ENCODE measurements at regions not wholly inside any gene's neighbourhood (a gene's known extent, or its start where the extent isn't known, plus 50 kb on each side); places are given as distances from the start of the nearest gene placed in this dataset.

DNA sequence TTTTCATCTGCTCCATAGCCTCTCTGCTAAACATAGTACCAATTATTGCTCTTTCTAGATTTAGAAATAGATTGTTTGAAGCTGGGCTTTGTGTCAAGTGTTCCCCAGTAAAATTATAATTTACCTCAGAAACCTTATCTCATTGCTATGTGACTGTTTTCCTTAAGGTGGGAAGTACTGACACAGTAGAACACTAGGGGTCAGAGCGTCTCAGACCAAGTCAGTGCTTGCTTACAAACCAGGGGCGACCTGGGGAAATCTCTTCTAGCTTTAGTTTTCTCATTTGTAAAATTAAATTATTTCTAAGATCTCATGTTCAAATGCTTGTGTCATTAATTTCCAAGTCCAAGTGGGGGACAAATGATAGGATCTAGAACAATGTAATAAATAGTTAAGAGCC, 360.4 kb downstream of the RAPGEF2 start:
- H3K27me3 Mint-ChIP-seq (ENCODE audit: insufficient read depth, unreplicated experiment) = no peaks in the 10 kb centered on the region
- no peak overlapping the region for H3K27ac Mint-ChIP-seq (ENCODE audit: low read depth, unreplicated experiment)
- H3K4me3 Mint-ChIP-seq (ENCODE audit: unreplicated experiment) = no peak overlapping the region
- H3K4me1 Mint-ChIP-seq (ENCODE audit: insufficient read depth, unreplicated experiment) = no peaks in the 10 kb centered on the region
- TF ChIP-seq, protein P1, sequence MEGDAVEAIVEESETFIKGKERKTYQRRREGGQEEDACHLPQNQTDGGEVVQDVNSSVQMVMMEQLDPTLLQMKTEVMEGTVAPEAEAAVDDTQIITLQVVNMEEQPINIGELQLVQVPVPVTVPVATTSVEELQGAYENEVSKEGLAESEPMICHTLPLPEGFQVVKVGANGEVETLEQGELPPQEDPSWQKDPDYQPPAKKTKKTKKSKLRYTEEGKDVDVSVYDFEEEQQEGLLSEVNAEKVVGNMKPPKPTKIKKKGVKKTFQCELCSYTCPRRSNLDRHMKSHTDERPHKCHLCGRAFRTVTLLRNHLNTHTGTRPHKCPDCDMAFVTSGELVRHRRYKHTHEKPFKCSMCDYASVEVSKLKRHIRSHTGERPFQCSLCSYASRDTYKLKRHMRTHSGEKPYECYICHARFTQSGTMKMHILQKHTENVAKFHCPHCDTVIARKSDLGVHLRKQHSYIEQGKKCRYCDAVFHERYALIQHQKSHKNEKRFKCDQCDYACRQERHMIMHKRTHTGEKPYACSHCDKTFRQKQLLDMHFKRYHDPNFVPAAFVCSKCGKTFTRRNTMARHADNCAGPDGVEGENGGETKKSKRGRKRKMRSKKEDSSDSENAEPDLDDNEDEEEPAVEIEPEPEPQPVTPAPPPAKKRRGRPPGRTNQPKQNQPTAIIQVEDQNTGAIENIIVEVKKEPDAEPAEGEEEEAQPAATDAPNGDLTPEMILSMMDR (IDR thresholded peaks at IDR 0.05; ENCODE audit: unreplicated experiment) = no peak
- ChIA-PET POLR2A (no interaction called here), CTCF (interaction anchor here (0.6 to 0.8 kb wide), 2 partner anchors 42 to 153 kb away, joined by 3 read pairs; no protein-coding TSS in a partner anchor)
- no peak for DNase-seq (ENCODE audit: unreplicated experiment)
- intact Hi-C loops (cut with micrococcal nuclease) = no loop called here
- no TSS peak for BruUV-seq (replicated peaks)
- H3K9me3 Mint-ChIP-seq (ENCODE audit: unreplicated experiment) = no peaks in the 10 kb centered on the region
- no peaks in the 10 kb centered on the region for H3K36me3 Mint-ChIP-seq (ENCODE audit: insufficient read depth, unreplicated experiment)

DNA sequence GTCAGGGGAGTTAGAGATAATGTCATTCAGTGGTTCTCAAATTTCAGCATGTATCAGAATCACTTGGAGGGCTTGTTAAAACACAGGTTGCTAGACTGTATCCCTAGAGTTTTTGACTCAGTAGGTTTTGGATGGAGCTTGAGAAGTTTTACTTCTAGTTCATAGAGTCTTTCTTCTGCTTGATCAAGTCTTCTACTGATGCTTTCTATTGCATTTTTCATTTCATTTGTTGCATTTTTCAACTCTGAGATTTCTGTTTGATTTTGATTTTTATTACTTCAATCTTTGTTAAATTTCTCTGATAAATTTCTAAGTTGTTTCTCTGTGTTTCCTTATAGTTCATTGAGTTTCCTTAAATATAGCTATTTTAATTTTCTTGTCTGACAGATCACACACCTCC, 361.4 kb downstream of the RAPGEF2 start:
- CTCF ChIA-PET = interaction anchor here (0.6 to 2.0 kb wide), 2 partner anchors 9 to 562 kb away, joined by 3 to 11 read pairs; no protein-coding TSS in a partner anchor

DNA sequence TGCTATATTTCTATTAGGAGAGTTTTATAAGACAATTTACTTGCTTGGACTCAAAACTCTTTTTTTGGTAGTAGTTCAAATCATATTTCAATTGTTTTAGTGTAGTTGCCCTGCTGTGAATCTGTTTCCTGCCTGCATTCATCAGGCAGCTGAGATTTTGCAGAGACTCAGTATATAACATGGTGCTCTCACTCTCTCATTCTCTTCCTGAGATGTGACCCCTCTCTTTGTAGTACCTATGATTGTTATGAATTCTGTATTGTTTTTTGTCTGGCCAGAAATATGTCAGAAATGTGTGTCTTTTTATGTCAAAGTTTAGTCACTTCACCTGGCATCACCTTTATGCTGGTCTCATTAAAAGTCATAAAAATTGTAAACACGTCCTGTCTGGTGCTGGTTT, 374.0 kb downstream of the RAPGEF2 start:
- TF ChIP-seq, protein P1 (IDR thresholded peaks at IDR 0.05; ENCODE audit: unreplicated experiment) = no peak
- Mint-ChIP-seq H3K27me3 (ENCODE audit: insufficient read depth, unreplicated experiment) (no peaks in the 10 kb centered on the region), H3K4me3 (ENCODE audit: unreplicated experiment) (no peak overlapping the region), H3K9me3 (ENCODE audit: unreplicated experiment) (peaks cover 6% of the 10 kb centered on the region), H3K27ac (ENCODE audit: low read depth, unreplicated experiment) (no peak overlapping the region), H3K4me1 (ENCODE audit: insufficient read depth, unreplicated experiment) (no peaks in the 10 kb centered on the region), H3K36me3 (ENCODE audit: insufficient read depth, unreplicated experiment) (no peaks in the 10 kb centered on the region)
- CTCF ChIA-PET = interaction anchor here (0.6 to 0.7 kb wide), 2 partner anchors 35 to 283 kb away, joined by 3 to 4 read pairs; no protein-coding TSS in a partner anchor
- intact Hi-C loops (cut with micrococcal nuclease) = no loop called here
- no peak for DNase-seq (ENCODE audit: unreplicated experiment)
- POLR2A ChIA-PET = interaction anchor here (0.5 kb wide), 1 partner anchor 8 kb away, joined by 3 read pairs; no protein-coding TSS in a partner anchor
- BruUV-seq (replicated peaks) = no TSS peak

More for the DNA sequence above, 361.4 kb downstream of the RAPGEF2 start:
- no peaks in the 10 kb centered on the region for H3K36me3 Mint-ChIP-seq (ENCODE audit: insufficient read depth, unreplicated experiment)
- POLR2A ChIA-PET = interaction anchor here (1.3 kb wide), 1 partner anchor 9 kb away, joined by 3 read pairs; no protein-coding TSS in a partner anchor
- no peak overlapping the region for H3K27ac Mint-ChIP-seq (ENCODE audit: low read depth, unreplicated experiment)
- no peak for DNase-seq (ENCODE audit: unreplicated experiment)
- intact Hi-C loops (cut with micrococcal nuclease) = no loop called here
- no TSS peak for BruUV-seq (replicated peaks)
- H3K9me3 Mint-ChIP-seq (ENCODE audit: unreplicated experiment) = no peaks in the 10 kb centered on the region
- no peaks in the 10 kb centered on the region for H3K4me1 Mint-ChIP-seq (ENCODE audit: insufficient read depth, unreplicated experiment)
- no peak overlapping the region for H3K4me3 Mint-ChIP-seq (ENCODE audit: unreplicated experiment)
- no peaks in the 10 kb centered on the region for H3K27me3 Mint-ChIP-seq (ENCODE audit: insufficient read depth, unreplicated experiment)
- TF ChIP-seq, protein P1 (IDR thresholded peaks at IDR 0.05; ENCODE audit: unreplicated experiment) = no peak

DNA sequence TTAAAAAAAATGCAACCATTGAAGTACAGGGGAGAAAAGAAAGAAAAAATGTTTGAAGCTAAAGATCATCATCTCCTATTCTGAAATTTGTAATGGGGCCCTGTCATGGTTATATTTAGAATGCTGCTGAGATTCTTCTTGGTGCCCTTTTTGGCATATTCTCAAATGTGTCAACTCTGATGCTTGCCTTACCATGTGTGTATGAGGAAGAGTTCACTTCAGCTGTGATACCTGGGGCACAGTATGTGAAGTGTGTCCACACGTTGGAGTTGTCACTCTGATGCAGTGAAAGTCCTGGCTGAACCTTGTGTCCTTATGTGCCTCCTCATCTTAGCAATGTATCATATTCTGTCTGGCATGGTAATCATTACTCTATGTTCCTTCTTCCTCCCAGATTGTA, 377.9 kb downstream of the RAPGEF2 start:
- Mint-ChIP-seq H3K36me3 (ENCODE audit: insufficient read depth, unreplicated experiment) (no peaks in the 10 kb centered on the region), H3K4me1 (ENCODE audit: insufficient read depth, unreplicated experiment) (peaks cover 18% of the 10 kb centered on the region), H3K9me3 (ENCODE audit: unreplicated experiment) (no peaks in the 10 kb centered on the region), H3K27me3 (ENCODE audit: insufficient read depth, unreplicated experiment) (peaks cover 10% of the 10 kb centered on the region), H3K27ac (ENCODE audit: low read depth, unreplicated experiment) (no peak overlapping the region), H3K4me3 (ENCODE audit: unreplicated experiment) (no peak overlapping the region)
- no peak for DNase-seq (ENCODE audit: unreplicated experiment)
- TF ChIP-seq, protein P1 (IDR thresholded peaks at IDR 0.05; ENCODE audit: unreplicated experiment) = no peak
- intact Hi-C loops (cut with micrococcal nuclease) = loop anchor here (5.0 kb wide), 1 partner anchor 1771 kb away; no protein-coding TSS in a partner anchor
- BruUV-seq (replicated peaks) = no TSS peak
- ChIA-PET POLR2A (interaction anchor here (0.5 kb wide), 1 partner anchor 25 kb away, joined by 3 read pairs; no protein-coding TSS in a partner anchor), CTCF (no interaction called here)
